NK-92 treated with Interleukin-12 subunit alpha and Interleukin-12 subunit beta, amount 100 ng/mL, for 24 hours (cell line): ENCODE measurements at regions not wholly inside any gene's neighbourhood (a gene's known extent, or its start where the extent isn't known, plus 50 kb on each side); places are given as distances from the start of the nearest gene placed in this dataset.

Experiments used
- DNase-seq: peaks from one replicate; lab custom pipeline; 2025; lab: John Stamatoyannopoulos, UW

DNA sequence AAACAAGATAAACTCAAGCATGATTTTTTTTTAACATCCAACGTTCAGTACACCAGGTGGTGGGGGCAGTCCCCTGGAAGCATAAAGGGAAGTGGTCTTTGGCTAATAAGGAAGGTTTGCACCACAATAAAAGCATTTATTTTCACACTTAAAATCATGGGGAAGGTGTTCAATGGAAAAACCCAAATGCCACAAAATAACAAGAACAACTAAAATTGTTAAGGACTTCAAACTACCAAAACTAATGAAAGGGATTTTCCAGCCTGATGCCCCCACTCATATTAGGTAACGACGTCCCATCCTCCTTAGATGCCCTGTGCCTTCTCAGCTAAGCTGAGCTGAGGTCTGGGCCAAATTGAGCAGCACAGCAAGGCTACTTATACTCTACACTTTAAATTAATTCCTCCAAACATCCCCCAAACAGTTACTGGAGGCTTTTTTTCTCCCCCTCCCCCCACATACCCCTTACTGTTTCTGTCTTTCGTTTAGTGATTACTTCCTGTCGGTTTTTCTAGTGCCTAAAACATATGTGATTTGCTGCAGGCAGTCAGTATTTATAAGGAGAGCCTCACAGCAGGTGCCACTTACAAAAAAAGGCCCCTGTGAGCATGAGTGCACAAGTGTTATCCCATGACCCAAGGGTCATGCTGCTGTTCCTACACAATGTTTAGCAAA lies 259.7 kb upstream of the ZNF608 start:
- no peak for DNase-seq

DNA sequence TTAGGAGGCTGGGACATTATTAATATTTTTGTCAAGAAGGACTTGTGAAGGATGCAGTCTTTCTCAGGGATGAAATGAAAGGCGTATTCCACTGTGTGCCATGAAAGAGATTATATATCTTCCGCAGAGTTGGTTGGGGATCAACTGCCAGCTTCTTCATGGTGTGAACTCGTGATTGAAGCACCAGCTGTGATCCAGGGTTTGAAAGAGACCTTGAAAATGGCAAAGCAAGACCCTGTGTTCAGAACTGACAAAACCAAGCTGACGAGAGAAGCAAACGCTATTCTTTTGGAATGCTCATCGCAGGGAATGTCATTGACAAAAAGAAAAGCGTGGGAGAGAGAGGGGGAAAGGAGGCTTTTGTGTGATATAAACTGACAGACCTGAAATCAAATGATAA lies 263.9 kb upstream of the ZNF608 start:
- DNase-seq: no peak

DNA sequence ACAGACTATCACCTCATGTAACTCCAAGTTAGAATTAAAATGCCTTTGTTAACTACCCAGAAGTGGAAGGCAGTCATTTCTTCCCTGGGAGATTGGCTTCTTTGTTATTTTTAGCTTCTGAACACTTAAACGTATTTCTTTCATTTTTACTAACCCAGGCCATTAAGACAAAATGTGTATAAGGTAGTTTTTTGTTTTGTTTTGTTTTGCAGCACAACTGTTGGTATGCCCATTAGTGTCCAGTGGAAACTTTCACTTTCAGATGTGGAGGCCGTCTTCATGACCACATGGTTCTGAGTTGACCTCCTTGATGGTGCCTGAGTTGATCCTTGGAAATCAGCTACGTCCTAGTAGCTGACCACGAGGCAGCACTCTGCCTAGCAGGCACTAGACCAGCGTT lies 264.6 kb upstream of the ZNF608 start:
- no peak for DNase-seq

DNA sequence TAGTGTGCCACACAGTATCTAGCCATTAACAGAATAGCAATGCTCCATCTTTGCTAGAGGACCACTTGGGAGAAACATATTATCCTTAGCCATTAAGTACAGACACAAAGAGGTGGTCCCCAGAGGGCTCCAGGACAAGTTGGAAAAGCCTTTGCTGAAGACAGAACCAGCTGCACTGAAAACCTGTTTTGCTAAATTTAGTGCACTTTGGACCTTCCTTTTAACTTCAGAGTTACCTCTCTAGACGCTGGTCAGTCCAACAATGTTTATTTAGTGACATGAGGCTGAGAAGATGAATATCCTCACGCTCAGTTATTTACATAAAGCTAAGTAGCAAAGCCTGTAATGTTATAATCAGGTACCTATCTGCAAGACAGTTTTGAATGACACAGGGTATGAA lies 265.0 kb upstream of the ZNF608 start:
- DNase-seq: no peak

DNA sequence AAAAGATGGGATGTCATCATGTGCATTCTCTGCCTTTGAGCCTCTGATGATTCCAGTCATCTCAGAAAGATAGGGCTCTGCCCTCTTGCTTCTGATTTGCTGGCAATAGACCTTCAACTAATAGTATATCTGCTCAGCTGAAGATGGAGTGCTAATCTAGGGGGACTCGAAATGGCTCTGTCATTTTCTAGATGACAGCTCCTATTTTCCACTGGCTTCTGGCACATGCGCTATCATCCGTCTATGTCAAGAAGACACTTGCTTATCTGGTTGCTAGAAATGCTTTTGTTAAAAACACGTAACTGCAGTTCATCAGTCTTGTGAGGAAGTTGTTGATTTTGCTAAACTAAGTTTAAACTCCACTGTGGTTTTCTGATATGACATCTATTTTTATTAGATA lies 265.5 kb upstream of the ZNF608 start:
- DNase-seq: no peak

DNA sequence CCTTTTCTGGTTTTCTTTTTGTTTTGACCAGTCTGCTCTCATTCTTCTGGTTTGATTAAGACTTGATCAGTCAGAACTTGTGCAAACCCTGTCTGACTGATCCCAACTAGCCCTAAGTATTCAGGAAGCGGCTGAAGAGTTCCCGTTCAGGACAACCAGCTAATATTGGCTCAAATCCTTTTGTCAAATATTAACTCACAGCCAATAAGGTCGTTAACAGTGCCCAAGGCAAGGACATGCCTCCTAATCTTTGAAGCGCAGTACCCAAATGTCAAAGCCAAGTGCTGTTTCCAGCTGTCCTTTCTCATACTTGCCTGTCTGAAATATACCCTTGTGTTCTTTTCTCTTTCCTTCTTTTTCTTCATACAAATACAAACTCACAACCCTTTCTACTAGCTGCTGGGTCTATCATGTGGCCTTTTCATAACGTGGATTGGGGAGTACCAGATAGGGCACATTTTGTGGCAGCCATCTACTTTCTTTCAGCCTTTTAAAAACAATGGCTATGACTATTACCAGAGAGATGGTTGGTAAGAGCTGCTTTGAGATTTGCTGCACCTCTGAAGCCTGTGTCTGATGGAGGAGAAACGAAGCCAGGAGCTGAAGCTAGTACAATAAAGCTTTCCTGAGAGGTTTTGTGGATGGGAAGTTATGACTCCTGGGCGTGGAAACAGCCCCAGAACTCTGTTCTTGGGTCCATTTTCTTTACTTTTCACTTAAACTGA lies 266.4 kb upstream of the ZNF608 start:
- no peak for DNase-seq

DNA sequence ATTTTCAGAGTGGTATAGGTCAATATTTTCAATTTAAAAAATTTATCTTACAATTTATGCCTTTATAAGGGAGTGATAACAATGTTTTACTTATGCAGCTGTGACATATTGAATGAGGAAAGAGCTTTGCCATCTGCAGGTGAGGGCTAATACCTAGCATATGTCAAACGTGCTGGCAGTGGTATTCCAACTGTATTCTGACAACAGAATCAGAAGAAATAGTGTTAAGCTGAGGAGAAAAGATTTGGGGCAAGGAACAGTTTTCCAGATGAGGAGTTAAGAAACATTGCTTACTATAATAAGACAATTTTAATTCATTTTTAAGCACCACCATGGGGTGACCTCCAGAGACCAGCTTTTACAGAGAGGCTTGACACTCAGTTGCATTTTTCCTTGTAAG lies 267.8 kb upstream of the ZNF608 start:
- no peak for DNase-seq

DNA sequence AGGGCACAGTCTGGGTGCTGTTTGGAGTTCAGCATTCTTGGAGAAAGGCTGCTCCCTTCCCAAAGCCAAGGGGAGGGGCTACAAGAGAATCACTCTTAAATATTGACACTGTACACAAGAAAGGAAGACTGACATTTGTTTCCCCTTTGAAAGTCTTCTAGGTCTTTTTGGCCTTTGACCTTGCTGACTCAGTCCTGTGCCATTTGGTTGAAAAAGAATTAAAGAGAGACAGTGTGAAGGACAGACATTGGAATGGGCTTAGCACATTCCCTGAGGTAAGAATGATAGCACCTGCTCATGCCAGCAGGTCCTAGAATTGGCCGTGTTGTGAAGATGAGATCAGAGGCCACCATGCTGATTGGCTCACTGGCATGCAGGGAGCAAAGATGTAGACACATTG lies 271.4 kb upstream of the ZNF608 start:
- DNase-seq: no peak

DNA sequence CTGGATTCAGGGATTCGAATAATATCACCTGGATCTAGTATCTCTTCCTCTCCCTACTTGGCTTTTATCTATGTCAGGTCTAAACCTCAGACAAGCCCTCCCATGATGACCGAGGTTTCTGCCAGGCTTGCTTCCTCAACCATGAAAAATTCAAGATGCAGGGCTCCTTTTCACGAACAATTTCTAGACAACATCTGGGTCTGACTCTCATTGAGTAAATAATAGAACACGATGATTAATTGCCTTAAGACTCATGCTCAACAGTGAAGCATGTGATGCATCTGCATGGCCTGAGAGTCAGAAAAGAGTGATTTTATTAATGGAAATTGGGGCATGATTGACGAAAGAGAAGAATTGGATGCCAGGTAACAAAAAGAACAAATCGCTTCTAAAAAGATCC lies 277.2 kb upstream of the ZNF608 start:
- no peak for DNase-seq

DNA sequence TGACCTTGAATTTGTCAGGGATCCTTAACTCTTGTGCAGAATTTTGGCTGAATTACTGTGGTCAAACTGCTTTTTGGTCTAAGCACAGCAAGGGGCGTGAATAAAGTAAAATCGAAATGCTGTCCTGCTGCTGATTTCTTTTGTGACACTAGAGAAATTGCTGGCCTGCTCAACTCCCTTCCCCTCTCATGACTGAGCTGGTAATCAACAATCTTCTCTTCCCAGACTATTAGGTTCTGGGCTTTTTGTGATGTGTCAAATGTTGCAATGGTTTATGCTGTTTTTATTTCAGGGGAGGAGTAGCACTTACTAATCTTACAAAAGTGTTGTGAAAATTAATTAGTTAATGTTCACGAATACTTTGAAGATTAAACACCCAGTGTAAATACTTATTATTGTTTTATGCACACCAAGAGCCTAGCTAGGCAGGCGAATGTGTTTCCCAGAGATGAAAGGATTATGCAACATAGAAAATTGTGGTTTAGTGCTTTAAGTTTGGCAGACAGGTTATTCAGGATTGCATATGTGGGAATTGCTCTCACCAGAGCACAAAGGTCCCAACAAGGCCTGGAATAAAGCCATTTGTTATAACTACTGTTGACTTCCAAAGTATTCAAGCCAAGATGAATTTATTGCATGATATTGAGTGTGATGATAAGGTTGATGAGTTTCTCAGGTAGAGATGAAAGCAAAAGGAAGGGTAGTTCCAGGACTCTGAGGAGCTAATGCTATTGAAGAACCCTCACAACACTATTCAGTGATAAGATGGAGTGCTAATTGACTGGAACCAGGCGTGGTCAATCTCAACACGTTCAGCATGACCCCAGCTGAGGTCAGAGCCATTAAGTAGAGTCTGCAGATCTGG lies 280.7 kb upstream of the ZNF608 start:
- no peak for DNase-seq

DNA sequence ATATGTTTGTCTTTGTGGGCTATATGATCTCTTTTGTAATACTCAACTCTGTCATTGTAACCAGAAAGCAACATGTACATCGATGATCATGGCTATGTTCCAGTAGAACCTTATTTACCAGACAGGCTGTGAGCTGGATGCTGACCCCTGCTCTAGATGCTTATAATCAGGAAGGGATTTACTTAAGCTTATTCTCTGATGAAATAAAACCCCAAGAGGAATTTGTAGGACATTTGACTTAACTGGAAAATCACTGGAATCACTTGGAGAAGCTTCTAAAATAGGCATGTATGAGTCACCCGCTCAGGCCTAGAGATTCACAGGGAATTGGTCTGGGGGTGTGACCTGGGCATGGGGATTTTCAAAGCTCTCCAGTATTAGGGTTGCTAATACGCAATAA lies 285.8 kb upstream of the ZNF608 start:
- DNase-seq: no peak

DNA sequence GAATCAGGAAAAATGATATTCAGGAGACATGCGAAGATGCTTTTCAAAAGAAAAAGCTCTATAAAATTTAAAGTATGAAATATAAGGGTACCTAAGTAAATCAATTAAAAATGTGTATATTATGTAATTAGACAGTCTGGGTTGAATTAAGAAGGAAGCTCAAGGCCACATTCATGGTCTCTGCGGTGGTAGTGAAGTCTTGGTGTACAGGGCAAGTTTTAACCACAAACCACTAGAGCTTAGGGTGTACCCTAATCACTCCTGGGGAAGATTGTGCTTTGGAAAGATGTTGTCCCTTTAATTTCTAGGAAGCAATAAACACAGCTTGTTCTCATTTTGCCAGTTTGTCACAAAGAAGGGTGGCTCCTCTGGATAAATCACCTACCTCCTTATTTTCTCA lies 287.2 kb upstream of the ZNF608 start:
- DNase-seq: no peak

DNA sequence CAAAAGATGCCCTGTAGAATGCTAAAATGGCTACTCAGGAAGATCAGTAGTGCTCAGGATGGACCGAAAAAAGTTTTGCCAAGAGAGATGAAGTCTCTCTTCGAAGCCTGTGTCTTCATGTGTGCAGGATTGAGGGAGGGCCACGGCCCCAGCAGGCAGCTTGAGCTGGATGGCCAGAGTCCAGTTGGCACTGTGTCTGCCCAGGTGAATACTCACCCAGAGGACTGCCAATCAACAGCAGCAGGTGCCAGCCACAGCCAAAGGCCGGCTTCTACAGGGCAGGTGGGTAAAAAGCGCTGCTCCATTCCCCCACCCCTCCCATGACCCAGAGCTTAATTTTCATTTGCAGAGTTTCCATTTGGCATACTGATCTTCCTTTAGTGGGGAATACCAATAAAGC lies 287.9 kb upstream of the ZNF608 start:
- no peak for DNase-seq

DNA sequence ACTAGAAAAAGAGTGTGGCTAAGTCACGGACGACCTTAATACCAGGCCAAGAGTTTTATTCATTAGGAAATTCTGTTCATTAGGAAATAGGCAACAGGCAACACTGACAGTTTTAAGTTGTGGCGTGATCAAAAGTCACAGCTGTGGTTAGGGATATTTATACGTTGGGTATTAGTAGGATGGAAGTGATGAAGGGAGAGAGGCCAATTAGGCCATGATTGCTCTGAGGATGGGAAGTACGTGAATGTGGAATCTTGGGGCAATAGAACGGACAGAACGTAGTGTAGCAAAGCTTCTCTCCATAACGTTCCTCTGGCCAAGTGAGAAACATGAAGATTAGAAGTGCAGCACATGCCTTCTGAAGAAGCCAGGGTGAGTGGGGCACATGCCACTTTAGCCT lies 290.1 kb upstream of the ZNF608 start:
- no peak for DNase-seq

DNA sequence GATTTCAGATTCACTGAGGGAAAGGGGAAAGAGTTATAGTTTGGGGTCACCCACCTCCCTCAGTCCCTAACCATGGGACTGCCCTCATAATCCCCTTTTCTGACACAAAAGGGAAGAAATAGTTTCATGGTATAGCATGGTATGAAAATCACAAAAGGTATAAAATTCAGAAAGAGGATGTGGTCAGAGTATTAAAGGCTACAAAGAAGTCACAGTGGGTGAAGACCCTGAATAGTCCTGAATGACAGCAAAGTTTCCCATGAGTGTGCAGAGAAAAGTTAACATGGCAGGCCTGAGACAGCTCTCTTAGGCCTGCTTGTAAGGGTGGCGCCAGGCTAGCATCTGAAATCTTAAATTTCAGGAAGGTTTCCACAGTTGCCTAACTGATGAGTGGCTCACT lies 290.6 kb upstream of the ZNF608 start:
- no peak for DNase-seq

DNA sequence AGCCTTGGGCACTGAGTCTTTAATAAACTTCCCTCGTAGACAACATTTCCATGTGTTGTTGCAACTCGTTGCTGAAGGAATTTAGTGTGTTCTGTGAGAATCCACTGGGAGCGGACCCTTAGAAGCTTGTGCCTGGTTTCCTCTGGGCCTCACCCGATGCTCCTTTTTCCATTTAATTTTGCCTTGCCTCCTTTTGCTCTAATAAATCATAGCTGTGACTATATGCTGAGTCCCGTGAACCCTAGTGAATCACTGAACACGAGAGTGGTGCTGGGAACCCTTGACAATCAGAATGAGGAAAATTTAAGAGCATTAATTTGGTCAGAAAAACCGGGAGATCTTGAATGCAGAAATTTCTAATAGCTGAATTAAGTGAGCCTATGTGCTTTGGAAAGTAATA lies 291.1 kb upstream of the ZNF608 start:
- DNase-seq: no peak

DNA sequence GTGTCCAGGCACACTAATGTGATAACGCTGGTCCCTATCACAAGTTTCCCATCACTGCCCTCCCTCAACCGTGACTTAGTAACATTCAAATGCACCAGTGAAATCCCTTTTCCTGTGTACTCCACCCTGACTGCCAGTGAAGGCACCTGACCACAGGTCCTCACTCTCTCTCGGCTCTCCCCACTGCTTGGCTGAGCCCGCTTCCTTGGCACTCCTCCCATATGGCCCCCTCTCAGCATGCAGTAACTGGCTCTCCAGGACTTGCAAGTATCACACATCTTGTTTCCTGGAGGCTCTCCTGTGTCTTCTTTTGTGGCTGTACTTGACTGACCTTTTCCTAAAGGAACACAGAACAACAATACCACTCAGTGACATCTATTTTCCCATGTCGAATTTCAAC lies 292.0 kb upstream of the ZNF608 start:
- no peak for DNase-seq

DNA sequence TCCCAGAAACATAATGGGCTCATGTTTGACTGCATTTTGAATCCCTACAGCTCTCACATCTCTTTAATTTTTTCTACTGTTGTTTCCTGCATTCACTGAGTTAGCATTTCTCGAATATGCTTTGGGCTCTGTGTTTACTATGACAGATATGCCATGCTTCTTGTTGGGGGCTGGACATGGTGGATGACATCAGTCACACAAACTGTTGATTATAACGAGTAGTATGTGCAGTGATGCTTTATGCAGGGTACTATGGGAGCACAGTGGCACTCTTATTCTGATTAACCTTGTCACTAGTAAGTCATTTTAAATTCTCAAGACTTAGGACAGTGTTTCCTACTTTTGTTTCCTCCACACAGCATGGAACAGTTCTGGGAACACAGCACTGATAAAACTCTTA lies 295.4 kb upstream of the ZNF608 start:
- DNase-seq: no peak

DNA sequence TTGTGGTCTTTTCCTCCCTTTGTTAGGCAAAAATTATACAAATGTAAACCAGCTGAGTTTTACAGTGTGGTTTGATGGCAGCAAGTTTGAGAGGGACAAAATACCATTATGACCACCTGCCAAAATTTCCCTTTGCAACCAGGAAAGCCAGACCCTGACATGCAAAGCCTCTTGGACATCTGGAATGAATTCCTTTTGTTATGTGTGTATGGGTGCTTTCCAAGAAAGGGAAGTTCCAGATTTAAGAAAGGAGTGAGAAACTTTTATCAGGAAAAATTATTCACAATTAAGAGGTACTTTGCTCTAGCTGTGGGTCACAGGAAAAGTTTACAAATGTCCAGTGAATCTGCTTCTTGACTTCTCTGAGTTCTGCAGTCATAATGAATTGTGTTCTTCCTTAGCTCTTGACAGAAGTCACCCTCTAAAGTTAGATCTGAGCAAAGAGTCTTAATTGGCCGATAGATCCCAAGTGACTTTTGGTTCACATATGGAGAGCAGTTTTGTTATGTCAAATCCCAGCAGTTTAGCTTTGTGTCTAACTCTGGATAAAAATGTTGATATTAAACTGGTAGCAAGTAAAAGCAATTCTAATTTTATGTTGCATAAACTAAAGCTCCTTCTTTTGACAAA lies 295.9 kb upstream of the ZNF608 start:
- no peak for DNase-seq

DNA sequence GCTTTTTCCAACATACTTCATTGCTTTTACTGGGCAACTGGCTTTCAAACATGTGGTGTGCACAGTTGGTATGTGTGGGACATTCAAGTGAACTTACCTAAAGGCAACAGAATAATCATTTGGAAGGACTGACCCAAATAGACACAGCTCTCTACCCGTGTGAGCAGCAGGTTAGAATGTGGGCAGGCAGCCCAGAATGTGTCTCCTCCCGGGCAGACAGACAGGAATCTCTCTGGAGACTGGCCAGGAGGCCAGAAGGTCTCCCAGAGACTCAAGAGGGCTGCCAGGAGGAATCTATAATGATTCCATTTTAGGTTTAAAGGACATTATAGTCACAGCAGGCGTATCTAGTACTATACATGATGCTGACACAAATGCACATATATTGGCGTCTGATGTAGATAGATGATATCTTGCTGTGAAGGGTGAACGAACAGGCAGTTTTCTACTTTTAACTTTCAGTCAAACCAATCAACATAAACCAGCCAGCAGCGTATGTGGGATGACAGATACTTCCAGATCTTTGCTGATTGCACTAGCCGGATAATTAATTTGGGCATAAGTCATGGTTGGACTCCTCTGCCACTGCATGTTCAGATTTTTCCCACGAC lies 297.4 kb upstream of the ZNF608 start:
- DNase-seq: no peak

DNA sequence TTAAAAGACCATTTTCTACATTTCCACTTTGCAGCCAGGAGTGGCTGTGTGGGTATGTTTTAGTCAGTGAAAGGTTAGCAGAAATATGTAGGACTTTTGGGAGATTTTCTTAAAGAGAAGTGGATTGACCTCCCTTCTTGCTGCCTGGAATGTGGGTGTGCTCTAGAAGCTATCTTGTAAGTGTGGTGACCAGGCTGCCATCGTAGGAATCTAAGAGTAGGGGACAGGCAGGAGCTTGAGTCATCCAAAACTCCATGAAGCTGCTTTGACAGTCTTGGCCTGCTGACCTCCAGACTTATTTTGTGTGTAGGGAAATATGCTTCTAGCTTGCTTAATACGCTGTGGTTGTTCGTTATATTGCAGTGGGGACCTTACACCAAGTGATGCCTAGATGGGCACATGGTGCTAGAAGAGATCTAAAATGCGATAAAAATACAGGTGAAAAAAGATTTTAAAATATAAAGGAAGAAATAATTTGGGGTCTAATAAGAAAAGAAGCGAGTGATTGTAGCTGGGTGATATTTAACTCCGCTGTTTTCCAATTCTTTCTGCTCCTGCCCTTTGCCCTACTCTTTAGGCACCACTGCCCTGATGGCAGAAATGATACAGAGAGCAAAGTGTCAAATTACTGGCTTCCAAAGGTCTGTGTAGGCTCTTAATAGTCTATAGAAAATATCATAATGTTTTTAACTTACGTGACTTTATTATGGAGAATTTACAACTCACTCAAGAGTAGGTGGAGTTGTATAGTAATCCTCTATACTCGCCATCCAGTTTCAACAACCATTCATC lies 298.2 kb upstream of the ZNF608 start:
- DNase-seq: no peak
